ENCODE measurements at regions not wholly inside any gene's neighbourhood (a gene's known extent, or its start where the extent isn't known, plus 50 kb on each side); places are given as distances from the start of the nearest gene placed in this dataset.

DNA sequence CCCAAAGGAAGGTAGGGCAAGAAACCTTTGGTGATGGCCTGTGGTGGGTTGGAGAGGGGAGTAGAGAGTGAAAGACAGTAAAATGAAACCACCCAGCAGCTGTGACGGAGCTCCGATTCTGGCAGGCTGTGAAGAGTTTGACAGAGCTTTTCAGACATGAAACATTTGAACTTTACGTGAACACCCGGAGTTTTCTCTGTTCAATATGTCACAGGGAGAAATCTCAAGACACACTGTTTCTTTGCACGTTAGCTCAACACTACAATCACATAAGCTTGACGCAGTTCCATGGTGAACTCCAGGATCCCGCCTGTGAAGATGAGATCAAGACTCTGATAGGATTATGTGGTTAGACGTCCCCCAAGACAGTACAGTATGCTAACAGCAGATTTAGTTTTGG lies 79.6 kb upstream of the CDH11 start (continued):
- TF ChIP-seq WIZ (CRISPR knock-in tag; IDR thresholded peaks at IDR 0.05) (no peak), ZFX (CRISPR knock-in tag; IDR thresholded peaks at IDR 0.05; ENCODE audit: low read depth) (no peak)

DNA sequence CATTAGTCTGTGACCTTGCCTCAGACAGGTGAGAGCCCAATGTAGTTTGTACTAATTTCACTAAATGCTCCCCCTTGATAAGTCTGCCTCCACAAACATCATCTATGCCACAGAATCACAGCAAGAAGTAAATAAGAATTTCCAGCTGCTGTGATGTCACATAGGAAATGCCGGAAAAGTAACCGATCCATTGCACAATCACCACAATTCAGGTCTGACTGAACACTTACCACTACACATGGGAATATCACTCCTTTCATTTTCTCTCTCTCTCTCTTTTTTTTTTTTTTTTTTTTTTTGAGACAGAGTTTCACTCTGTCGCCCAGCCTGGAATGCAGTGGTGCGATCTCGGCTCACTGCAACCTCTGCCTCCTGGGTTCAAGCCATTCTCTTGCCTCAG lies 79.0 kb upstream of the CDH11 start:
- ChIA-PET POLR2A (no interaction called here), CTCF (ENCODE audit: low intra/inter-chr PET ratio, low total read pairs) (no interaction called here)
- Histone ChIP-seq H3K27me3 (ENCODE audit: control insufficient read depth in 1 of 2, insufficient read depth in 2 of 2, low read length in 2 of 2) (no peaks in the 10 kb centered on the region), H2AFZ (ENCODE audit: low read length) (no peak overlapping the region), H3K79me2 (ENCODE audit: insufficient read depth, low read length) (no peaks in the 10 kb centered on the region), H3K9ac (ENCODE audit: insufficient read depth, low read depth, low read length) (no peak overlapping the region), H4K20me1 (ENCODE audit: insufficient read depth, low read length) (no peaks in the 10 kb centered on the region), H3K27ac (ENCODE audit: extremely low read length, insufficient read depth, low read length) (no peak overlapping the region), H3K9me3 (ENCODE audit: low read length) (peaks cover 39% of the 10 kb centered on the region), H3K4me1 (ENCODE audit: insufficient read depth, low read length) (no peaks in the 10 kb centered on the region), H3K4me3 (replicated peaks in 1 of 3; ENCODE audit: insufficient read depth in 1 of 3, low read depth in 2 of 3, low read length in 3 of 3) (no peak overlapping the region), H3K4me2 (ENCODE audit: low read depth, low read length) (no peak overlapping the region), H3K36me3 (replicated peaks in 1 of 2; ENCODE audit: control insufficient read depth in 1 of 2, insufficient read depth in 2 of 2, low read length in 2 of 2) (no peaks in the 10 kb centered on the region)
- DNase-seq (ENCODE audit: low spot score) (no peak), FAIRE-seq (no peak), ATAC-seq (no peak)
- in situ Hi-C loops (cut with HindIII; ENCODE audit: extremely low pct_ligation_motif_present, low pct_unique_long_range_greater_than_20kb): no loop called here
- BruUV-seq (replicated peaks): no TSS peak
- intact Hi-C loops (cut with micrococcal nuclease; ENCODE audit: unreplicated experiment): no loop called here
- TF ChIP-seq PHB2 (IDR thresholded peaks at IDR 0.05; ENCODE audit: partially characterized antibody): no peak
- no peak for TF ChIP-seq SATB2 (CRISPR knock-in tag; IDR thresholded peaks at IDR 0.05)
- TF ChIP-seq CEBPB (IDR thresholded peaks at IDR 0.05; ENCODE audit: borderline replicate concordance, low read depth, low read length): peak; percentile 77
- 85% methylated on average over 5 of the region's 5 CpGs for WGBS (ENCODE audit: low lambda C conversion rate)

DNA sequence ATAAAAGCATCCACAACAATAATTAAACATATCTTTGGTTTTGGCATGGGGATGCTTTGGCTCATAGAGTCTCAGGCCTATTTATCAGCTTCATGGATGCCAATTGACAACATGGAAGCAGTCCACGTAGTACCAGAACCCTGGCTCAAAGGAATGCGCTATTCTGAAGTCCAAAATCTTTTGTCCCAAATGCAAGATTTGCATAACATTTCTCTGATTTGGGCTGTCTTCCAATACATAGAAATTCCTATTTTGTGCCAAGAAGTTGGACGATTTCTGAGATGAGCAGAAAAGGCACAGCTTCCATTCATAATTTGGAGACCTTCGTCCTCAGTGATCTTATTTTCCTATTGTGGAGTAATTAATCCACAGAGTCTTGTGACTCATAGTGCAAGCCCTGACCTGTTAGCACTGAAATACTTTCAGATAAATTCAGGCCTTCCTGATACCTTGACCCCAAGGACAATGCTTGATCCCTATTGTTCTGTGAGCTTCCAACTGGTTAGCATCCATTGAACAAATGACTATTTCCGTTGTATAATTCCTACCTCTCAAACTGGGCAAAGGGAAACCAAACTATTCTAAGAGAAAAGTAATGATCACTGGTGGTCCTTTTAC lies 78.4 kb upstream of the CDH11 start:
- FAIRE-seq: no peak
- WGBS (ENCODE audit: low lambda C conversion rate): 27% methylated on average over 5 of the region's 5 CpGs
- POLR2A ChIA-PET: no interaction called here
- TF ChIP-seq PHF5A (CRISPR knock-in tag; IDR thresholded peaks at IDR 0.05; ENCODE audit: low read depth, unreplicated experiment): no peak
- TF ChIP-seq DPF2 (CRISPR knock-in tag; IDR thresholded peaks at IDR 0.05; ENCODE audit: borderline replicate concordance, low read depth): no peak
- no peak for TF ChIP-seq KLF6 (CRISPR knock-in tag; IDR thresholded peaks at IDR 0.05)
- no peak for TF ChIP-seq ZSCAN25 (CRISPR knock-in tag; IDR thresholded peaks at IDR 0.05)
- TF ChIP-seq, protein P1, sequence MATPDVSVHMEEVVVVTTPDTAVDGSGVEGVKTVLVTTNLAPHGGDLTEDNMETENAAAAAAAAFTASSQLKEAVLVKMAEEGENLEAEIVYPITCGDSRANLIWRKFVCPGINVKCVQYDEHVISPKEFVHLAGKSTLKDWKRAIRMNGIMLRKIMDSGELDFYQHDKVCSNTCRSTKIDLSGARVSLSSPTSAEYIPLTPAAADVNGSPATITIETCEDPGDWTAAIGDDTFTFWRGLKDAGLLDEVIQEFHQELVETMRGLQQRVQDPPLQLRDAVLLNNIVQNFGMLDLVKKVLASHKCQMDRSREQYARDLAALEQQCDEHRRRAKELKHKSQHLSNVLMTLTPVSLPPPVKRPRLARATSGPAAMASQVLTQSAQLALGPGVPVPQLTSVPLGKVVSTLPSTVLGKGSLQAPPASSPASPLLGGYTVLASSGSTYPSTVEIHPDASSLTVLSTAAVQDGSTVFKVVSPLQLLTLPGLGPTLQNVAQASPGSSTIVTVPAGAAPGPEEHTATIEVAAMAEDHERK (CRISPR knock-in tag; IDR thresholded peaks at IDR 0.05; ENCODE audit: low read depth): no peak
- TF ChIP-seq, protein P2, sequence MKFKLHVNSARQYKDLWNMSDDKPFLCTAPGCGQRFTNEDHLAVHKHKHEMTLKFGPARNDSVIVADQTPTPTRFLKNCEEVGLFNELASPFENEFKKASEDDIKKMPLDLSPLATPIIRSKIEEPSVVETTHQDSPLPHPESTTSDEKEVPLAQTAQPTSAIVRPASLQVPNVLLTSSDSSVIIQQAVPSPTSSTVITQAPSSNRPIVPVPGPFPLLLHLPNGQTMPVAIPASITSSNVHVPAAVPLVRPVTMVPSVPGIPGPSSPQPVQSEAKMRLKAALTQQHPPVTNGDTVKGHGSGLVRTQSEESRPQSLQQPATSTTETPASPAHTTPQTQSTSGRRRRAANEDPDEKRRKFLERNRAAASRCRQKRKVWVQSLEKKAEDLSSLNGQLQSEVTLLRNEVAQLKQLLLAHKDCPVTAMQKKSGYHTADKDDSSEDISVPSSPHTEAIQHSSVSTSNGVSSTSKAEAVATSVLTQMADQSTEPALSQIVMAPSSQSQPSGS (CRISPR knock-in tag; IDR thresholded peaks at IDR 0.05): no peak
- no peak for TF ChIP-seq ZNF451 (CRISPR knock-in tag; IDR thresholded peaks at IDR 0.05)
- TF ChIP-seq ZNF335 (CRISPR knock-in tag; IDR thresholded peaks at IDR 0.05): no peak
- TF ChIP-seq MEIS2 (CRISPR knock-in tag; IDR thresholded peaks at IDR 0.05): no peak
- no peak for TF ChIP-seq RFXAP (CRISPR knock-in tag; IDR thresholded peaks at IDR 0.05; ENCODE audit: borderline replicate concordance)
- no peak for TF ChIP-seq ATRX (CRISPR knock-in tag; IDR thresholded peaks at IDR 0.05; ENCODE audit: borderline replicate concordance)
- TF ChIP-seq MED8 (CRISPR knock-in tag; IDR thresholded peaks at IDR 0.05; ENCODE audit: insufficient replicate concordance): no peak

More for the DNA sequence above, 78.4 kb upstream of the CDH11 start:
- H3K4me3 ChIP-seq (replicated peaks in 1 of 3; ENCODE audit: insufficient read depth in 1 of 3, low read depth in 2 of 3, low read length in 3 of 3): no peak overlapping the region
- intact Hi-C loops (cut with micrococcal nuclease; ENCODE audit: unreplicated experiment): no loop called here
- no peaks in the 10 kb centered on the region for H3K4me1 ChIP-seq (ENCODE audit: insufficient read depth, low read length)
- in situ Hi-C loops (cut with HindIII; ENCODE audit: extremely low pct_ligation_motif_present, low pct_unique_long_range_greater_than_20kb): no loop called here
- no peaks in the 10 kb centered on the region for H3K36me3 ChIP-seq (replicated peaks in 1 of 2; ENCODE audit: control insufficient read depth in 1 of 2, insufficient read depth in 2 of 2, low read length in 2 of 2)
- CTCF ChIA-PET (ENCODE audit: low intra/inter-chr PET ratio, low total read pairs): no interaction called here
- no peaks in the 10 kb centered on the region for H3K27me3 ChIP-seq (ENCODE audit: control insufficient read depth in 1 of 2, insufficient read depth in 2 of 2, low read length in 2 of 2)
- no peak overlapping the region for H3K4me2 ChIP-seq (ENCODE audit: low read depth, low read length)
- H3K9ac ChIP-seq (ENCODE audit: insufficient read depth, low read depth, low read length): no peak overlapping the region
- H4K20me1 ChIP-seq (ENCODE audit: insufficient read depth, low read length): no peaks in the 10 kb centered on the region
- DNase-seq (ENCODE audit: low spot score) (no peak), ATAC-seq (no peak)
- BruUV-seq (replicated peaks): no TSS peak
- H3K79me2 ChIP-seq (ENCODE audit: insufficient read depth, low read length): no peaks in the 10 kb centered on the region
- no peak overlapping the region for H2AFZ ChIP-seq (ENCODE audit: low read length)
- H3K9me3 ChIP-seq (ENCODE audit: low read length): peaks cover 38% of the 10 kb centered on the region
- H3K27ac ChIP-seq (ENCODE audit: extremely low read length, insufficient read depth, low read length): no peak overlapping the region
